GM18858 (cell line): ENCODE measurements at regions not wholly inside any gene's neighbourhood (a gene's known extent, or its start where the extent isn't known, plus 50 kb on each side); places are given as distances from the start of the nearest gene placed in this dataset.
"Not testable (repeated sequence)": the region's sequence is repeated elsewhere in the genome, so short reads cannot be mapped to it uniquely, and the experiment has no call there.

ENCODE experiments used
- ATAC-seq: cut with Tn5 transposase; IDR thresholded peaks from one replicate; pipeline ENCODE4 v1.9.1; 2021; ENCODE audit not compliant: unreplicated experiment

GRCh38 chr4:116180157-116180601 lies 905.2 kb downstream of the TRAM1L1 start:
- ATAC-seq, result no peak

GRCh38 chr4:116151371-116151770 lies 934.0 kb downstream of the TRAM1L1 start:
- not testable (repeated sequence) for ATAC-seq

- ATAC-seq, result no peak
Observed at GRCh38 chr4:116150152-116150551, 935.2 kb downstream of the TRAM1L1 start.

GRCh38 chr4:116143198-116143597 lies 942.2 kb downstream of the TRAM1L1 start:
- ATAC-seq, result no peak

- ATAC-seq, result no peak
Observed at GRCh38 chr4:116132946-116133345, 952.4 kb downstream of the TRAM1L1 start.

GRCh38 chr4:116126794-116127193 lies 958.6 kb downstream of the TRAM1L1 start:
- ATAC-seq, result no peak

GRCh38 chr4:116122124-116122523 lies 963.3 kb downstream of the TRAM1L1 start:
- ATAC-seq, result no peak

GRCh38 chr4:116118221-116118620 lies 967.2 kb downstream of the TRAM1L1 start:
- no peak for ATAC-seq

GRCh38 chr4:116112861-116113260 lies 972.5 kb downstream of the TRAM1L1 start:
- not testable (repeated sequence) for ATAC-seq

GRCh38 chr4:116110713-116111112 lies 974.7 kb downstream of the TRAM1L1 start:
- no peak for ATAC-seq

GRCh38 chr4:116108606-116109005 lies 976.8 kb downstream of the TRAM1L1 start:
- no peak for ATAC-seq

GRCh38 chr4:116101321-116101720 lies 984.1 kb downstream of the TRAM1L1 start:
- no peak for ATAC-seq

GRCh38 chr4:116099596-116099995 lies 985.8 kb downstream of the TRAM1L1 start:
- ATAC-seq, result no peak

GRCh38 chr4:116097353-116097752 lies 983.9 kb upstream of the NDST4 start:
- ATAC-seq, result not testable (repeated sequence)

GRCh38 chr4:116092961-116093360 lies 979.5 kb upstream of the NDST4 start:
- no peak for ATAC-seq

- ATAC-seq, result no peak
Observed at GRCh38 chr4:116088771-116089170, 975.4 kb upstream of the NDST4 start.

GRCh38 chr4:116082808-116083366 lies 969.5 kb upstream of the NDST4 start:
- no peak for ATAC-seq

GRCh38 chr4:116073051-116073450 lies 959.6 kb upstream of the NDST4 start:
- no peak for ATAC-seq

GRCh38 chr4:116070283-116070682 lies 956.9 kb upstream of the NDST4 start:
- peak; percentile 57 for ATAC-seq

GRCh38 chr4:116066711-116067245 lies 953.4 kb upstream of the NDST4 start:
- ATAC-seq, result no peak

- no peak for ATAC-seq
Observed at GRCh38 chr4:116064331-116064730, 950.9 kb upstream of the NDST4 start.

GRCh38 chr4:116059361-116059760 lies 945.9 kb upstream of the NDST4 start:
- ATAC-seq, result no peak

- ATAC-seq, result no peak
Observed at GRCh38 chr4:116058129-116058528, 944.7 kb upstream of the NDST4 start.
